ENCODE measurements at regions not wholly inside any gene's neighbourhood (a gene's known extent, or its start where the extent isn't known, plus 50 kb on each side); places are given as distances from the start of the nearest gene placed in this dataset.

GRCh38 chr13:76741046-76741445 is 145.2 kb downstream of the KCTD12 start:
- no peaks in the 10 kb centered on the region for H3K4me1 ChIP-seq (ENCODE audit: insufficient read depth, low read length)
- TF ChIP-seq CTCF (IDR thresholded peaks at IDR 0.05) = no peak
- H3K27ac ChIP-seq (ENCODE audit: low read depth in 1 of 2, low read length in 2 of 2) = no peak overlapping the region
- no peaks in the 10 kb centered on the region for H3K9me3 ChIP-seq (ENCODE audit: control insufficient read depth in 1 of 2, insufficient read depth in 1 of 2, low read length in 2 of 2)
- H3K4me3 ChIP-seq (ENCODE audit: low read length) = no peak overlapping the region
- ChIA-PET CTCF (no interaction called here), POLR2A (no interaction called here)
- no peaks in the 10 kb centered on the region for H3K36me3 ChIP-seq (ENCODE audit: insufficient read depth, low read length)
- no peak for DNase-seq
- no peaks in the 10 kb centered on the region for H3K4me1 Mint-ChIP-seq (ENCODE audit: low read depth)
- peaks cover 12% of the 10 kb centered on the region for H3K9me3 Mint-ChIP-seq
- no peak overlapping the region for H3K27ac Mint-ChIP-seq
- ATAC-seq (ENCODE audit: poor library complexity) = no peak
- intact Hi-C loops (cut with DNase I, micrococcal nuclease) = no loop called here
- H3K27me3 ChIP-seq (ENCODE audit: control insufficient read depth in 1 of 2, insufficient read depth in 2 of 2, low read length in 2 of 2) = no peaks in the 10 kb centered on the region
- no peaks in the 10 kb centered on the region for H3K36me3 Mint-ChIP-seq (ENCODE audit: low read depth)
- no peak overlapping the region for H3K4me3 Mint-ChIP-seq
- H3K27me3 Mint-ChIP-seq = peaks cover 3% of the 10 kb centered on the region

GRCh38 chr13:76738616-76739015 is 147.6 kb downstream of the KCTD12 start:
- TF ChIP-seq CTCF (IDR thresholded peaks at IDR 0.05) = no peak
- Mint-ChIP-seq H3K27me3 (peaks cover 7% of the 10 kb centered on the region), H3K4me3 (no peak overlapping the region), H3K27ac (no peak overlapping the region), H3K36me3 (ENCODE audit: low read depth) (no peaks in the 10 kb centered on the region), H3K9me3 (peaks cover 12% of the 10 kb centered on the region), H3K4me1 (ENCODE audit: low read depth) (no peaks in the 10 kb centered on the region)
- Histone ChIP-seq H3K36me3 (ENCODE audit: insufficient read depth, low read length) (no peaks in the 10 kb centered on the region), H3K9me3 (ENCODE audit: control insufficient read depth in 1 of 2, insufficient read depth in 1 of 2, low read length in 2 of 2) (no peaks in the 10 kb centered on the region), H3K4me1 (ENCODE audit: insufficient read depth, low read length) (no peaks in the 10 kb centered on the region), H3K27ac (ENCODE audit: low read depth in 1 of 2, low read length in 2 of 2) (no peak overlapping the region), H3K4me3 (ENCODE audit: low read length) (no peak overlapping the region), H3K27me3 (ENCODE audit: control insufficient read depth in 1 of 2, insufficient read depth in 2 of 2, low read length in 2 of 2) (no peaks in the 10 kb centered on the region)
- ATAC-seq (ENCODE audit: poor library complexity) = no peak
- intact Hi-C loops (cut with DNase I, micrococcal nuclease) = no loop called here
- DNase-seq = no peak
- ChIA-PET POLR2A (no interaction called here), CTCF (no interaction called here)

GRCh38 chr13:76737526-76737925 is 148.7 kb downstream of the KCTD12 start:
- no peak overlapping the region for H3K27ac ChIP-seq (ENCODE audit: low read depth in 1 of 2, low read length in 2 of 2)
- peaks cover 7% of the 10 kb centered on the region for H3K27me3 Mint-ChIP-seq
- H3K9me3 Mint-ChIP-seq = peaks cover 12% of the 10 kb centered on the region
- no peaks in the 10 kb centered on the region for H3K9me3 ChIP-seq (ENCODE audit: control insufficient read depth in 1 of 2, insufficient read depth in 1 of 2, low read length in 2 of 2)
- ChIA-PET CTCF (no interaction called here), POLR2A (interaction anchor here (0.7 kb wide), 1 partner anchor 13 kb away, joined by 4 read pairs; no protein-coding TSS in a partner anchor)
- no peak overlapping the region for H3K27ac Mint-ChIP-seq
- H3K4me1 ChIP-seq (ENCODE audit: insufficient read depth, low read length) = no peaks in the 10 kb centered on the region
- no peaks in the 10 kb centered on the region for H3K36me3 Mint-ChIP-seq (ENCODE audit: low read depth)
- H3K4me3 Mint-ChIP-seq = no peak overlapping the region
- ATAC-seq (ENCODE audit: poor library complexity) (no peak), DNase-seq (no peak)
- no peak overlapping the region for H3K4me3 ChIP-seq (ENCODE audit: low read length)
- H3K4me1 Mint-ChIP-seq (ENCODE audit: low read depth) = no peaks in the 10 kb centered on the region
- no peak for TF ChIP-seq CTCF (IDR thresholded peaks at IDR 0.05)
- no peaks in the 10 kb centered on the region for H3K36me3 ChIP-seq (ENCODE audit: insufficient read depth, low read length)
- intact Hi-C loops (cut with DNase I, micrococcal nuclease) = no loop called here
- H3K27me3 ChIP-seq (ENCODE audit: control insufficient read depth in 1 of 2, insufficient read depth in 2 of 2, low read length in 2 of 2) = no peaks in the 10 kb centered on the region
